Brain microvascular endothelial cell (primary cell): ENCODE measurements at regions not wholly inside any gene's neighbourhood (a gene's known extent, or its start where the extent isn't known, plus 50 kb on each side); places are given as distances from the start of the nearest gene placed in this dataset.
"Not testable (repeated sequence)": the region's sequence is repeated elsewhere in the genome, so short reads cannot be mapped to it uniquely, and the experiment has no call there.

Experiments
- DNase-seq: peaks from one replicate; pipeline ENCODE4 v3.0.0-alpha.2; 2020
- H3K27ac ChIP-seq: fragments of 250-450 bp; sonication (Bioruptor Pico); 2 replicates; pipeline ENCODE4 v1.5.1; 2020; ENCODE audit warnings: mild to moderate bottlenecking, moderate library complexity
- H3K27me3 ChIP-seq: fragments of 250-450 bp; sonication (Bioruptor Pico); replicated peaks from 2 replicates; pipeline ENCODE4 v1.5.1; 2020; ENCODE audit warnings: mild to moderate bottlenecking
- H3K36me3 ChIP-seq: fragments of 250-450 bp; sonication (Bioruptor Pico); replicated peaks from 2 replicates; pipeline ENCODE4 v1.5.1; 2020; ENCODE audit warnings: mild to moderate bottlenecking
- H3K4me3 ChIP-seq: 2 replicates; pipeline ENCODE4 v1.5.1; 2011; ENCODE audit warnings: low read depth, mild to moderate bottlenecking, control low read depth, low read length, moderate library complexity
- in situ Hi-C: cut with HindIII; loops from 2 replicates; pipeline ENCODE4 v1.10.0; 2017; ENCODE audit warnings: low sequenced_read_pairs, low pct_ligation_motif_present
- TF ChIP-seq, protein P1 (sequence below): IDR thresholded peaks from 2 replicates; pipeline ENCODE4 v1.5.1; 2011; ENCODE audit warnings: low read depth, mild to moderate bottlenecking, moderate library complexity, low read length, control low read depth, inconsistent platforms; ENCODE audit errors: missing control alignments

DNA sequence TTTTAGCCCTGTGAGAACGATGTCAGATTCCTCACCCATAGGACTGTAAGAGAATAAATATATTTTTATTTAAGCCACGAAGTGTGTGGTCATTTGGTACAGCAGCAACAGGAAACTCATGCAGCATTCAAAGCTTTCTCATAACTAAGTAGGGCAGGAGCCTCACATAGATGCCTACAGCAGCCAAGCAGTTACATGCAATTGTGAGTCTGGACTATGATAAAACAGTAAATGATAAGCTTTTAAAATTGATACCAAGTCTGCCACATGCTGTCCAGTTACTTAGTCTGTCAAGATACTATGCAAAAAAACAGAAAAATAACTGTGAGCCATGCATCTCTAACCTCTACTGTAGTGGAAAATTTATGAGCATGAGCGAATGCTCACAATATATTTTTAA, 359.6 kb downstream of the HS3ST1 start:
- in situ Hi-C loops: no loop called here
- no peak overlapping the region for H3K4me3 ChIP-seq
- DNase-seq: no peak
- TF ChIP-seq, protein P1, sequence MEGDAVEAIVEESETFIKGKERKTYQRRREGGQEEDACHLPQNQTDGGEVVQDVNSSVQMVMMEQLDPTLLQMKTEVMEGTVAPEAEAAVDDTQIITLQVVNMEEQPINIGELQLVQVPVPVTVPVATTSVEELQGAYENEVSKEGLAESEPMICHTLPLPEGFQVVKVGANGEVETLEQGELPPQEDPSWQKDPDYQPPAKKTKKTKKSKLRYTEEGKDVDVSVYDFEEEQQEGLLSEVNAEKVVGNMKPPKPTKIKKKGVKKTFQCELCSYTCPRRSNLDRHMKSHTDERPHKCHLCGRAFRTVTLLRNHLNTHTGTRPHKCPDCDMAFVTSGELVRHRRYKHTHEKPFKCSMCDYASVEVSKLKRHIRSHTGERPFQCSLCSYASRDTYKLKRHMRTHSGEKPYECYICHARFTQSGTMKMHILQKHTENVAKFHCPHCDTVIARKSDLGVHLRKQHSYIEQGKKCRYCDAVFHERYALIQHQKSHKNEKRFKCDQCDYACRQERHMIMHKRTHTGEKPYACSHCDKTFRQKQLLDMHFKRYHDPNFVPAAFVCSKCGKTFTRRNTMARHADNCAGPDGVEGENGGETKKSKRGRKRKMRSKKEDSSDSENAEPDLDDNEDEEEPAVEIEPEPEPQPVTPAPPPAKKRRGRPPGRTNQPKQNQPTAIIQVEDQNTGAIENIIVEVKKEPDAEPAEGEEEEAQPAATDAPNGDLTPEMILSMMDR: no peak
- no peak overlapping the region for H3K27ac ChIP-seq
- no peaks in the 10 kb centered on the region for H3K27me3 ChIP-seq
- no peaks in the 10 kb centered on the region for H3K36me3 ChIP-seq

- DNase-seq, H3K4me3 ChIP-seq, H3K27me3 ChIP-seq, H3K27ac ChIP-seq, H3K36me3 ChIP-seq, in situ Hi-C loops: not testable (repeated sequence)
Observed at GRCh38 chr4:11066584-11066983, 362.1 kb downstream of the HS3ST1 start.

- H3K36me3 ChIP-seq, H3K4me3 ChIP-seq, H3K27me3 ChIP-seq, H3K27ac ChIP-seq, in situ Hi-C loops, DNase-seq: not testable (repeated sequence)
Observed at GRCh38 chr4:11060637-11061036, 368.1 kb downstream of the HS3ST1 start.

- H3K27ac ChIP-seq, DNase-seq, in situ Hi-C loops, H3K4me3 ChIP-seq, H3K27me3 ChIP-seq, H3K36me3 ChIP-seq: not testable (repeated sequence)
Observed at GRCh38 chr4:11054937-11055336, 370.4 kb upstream of the CLNK start.

DNA sequence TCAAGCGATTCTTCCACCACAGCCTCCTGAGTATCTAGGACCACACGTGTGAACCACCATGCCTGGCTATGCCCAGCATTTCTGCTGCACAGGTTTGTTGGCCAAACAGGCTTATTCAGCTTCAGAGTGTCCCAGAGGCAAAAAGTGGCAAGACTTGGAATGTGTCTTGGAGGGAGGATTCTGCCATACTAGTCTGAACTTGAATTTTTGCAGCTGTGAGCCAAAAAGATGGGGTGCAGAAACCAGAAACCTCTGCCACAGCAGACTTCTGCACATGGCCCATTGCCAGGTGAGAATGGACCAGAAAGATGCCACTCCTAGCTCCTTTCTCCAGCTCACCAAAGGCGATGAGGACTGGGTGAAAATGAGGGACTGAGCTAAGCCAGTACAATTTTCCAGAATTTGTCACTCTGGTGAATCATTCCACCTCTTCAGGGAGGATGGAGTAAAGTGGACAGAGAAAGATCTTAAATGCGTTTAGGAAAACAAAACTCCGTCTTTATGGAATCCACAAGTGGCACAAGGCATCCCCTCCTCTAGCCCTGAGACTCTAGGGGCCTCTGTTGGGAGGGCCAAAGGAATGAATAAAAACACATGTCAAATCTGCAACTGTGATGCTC, 369.1 kb upstream of the CLNK start:
- in situ Hi-C loops: no loop called here
- Histone ChIP-seq H3K36me3 (no peaks in the 10 kb centered on the region), H3K27me3 (no peaks in the 10 kb centered on the region), H3K4me3 (no peak overlapping the region), H3K27ac (no peak overlapping the region)
- no peak for DNase-seq
- TF ChIP-seq, protein P1: no peak

DNA sequence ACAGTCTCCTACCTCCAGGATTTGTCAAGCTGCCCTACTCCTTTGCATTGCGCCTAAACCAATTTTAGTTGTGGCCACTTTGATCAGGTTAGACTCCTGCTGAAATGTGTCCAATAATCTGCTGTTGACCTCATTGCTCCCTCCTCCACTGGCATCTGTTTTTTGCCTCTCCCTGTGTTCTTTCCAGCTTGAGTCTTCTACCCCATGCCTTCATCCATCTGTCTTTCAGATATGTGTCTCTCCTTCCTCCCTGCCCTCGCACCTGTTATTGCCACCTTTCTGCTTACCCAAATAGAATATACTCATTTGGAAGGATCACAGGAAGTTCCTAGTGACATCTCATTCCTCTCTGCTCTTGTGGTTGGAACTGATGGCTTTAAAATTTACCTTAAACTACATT, 366.6 kb upstream of the CLNK start:
- Histone ChIP-seq H3K27me3 (no peaks in the 10 kb centered on the region), H3K4me3 (no peak overlapping the region), H3K27ac (no peak overlapping the region), H3K36me3 (no peaks in the 10 kb centered on the region)
- TF ChIP-seq, protein P1: no peak
- in situ Hi-C loops: no loop called here
- no peak for DNase-seq

- H3K27ac ChIP-seq: no peak overlapping the region
- no peak for DNase-seq
- TF ChIP-seq, protein P1: no peak
- no peaks in the 10 kb centered on the region for H3K27me3 ChIP-seq
- in situ Hi-C loops: no loop called here
- no peak overlapping the region for H3K4me3 ChIP-seq
- H3K36me3 ChIP-seq: no peaks in the 10 kb centered on the region
Observed at GRCh38 chr4:11050766-11051165, 366.2 kb upstream of the CLNK start.
